K562 (cell line): ENCODE measurements at regions not wholly inside any gene's neighbourhood (a gene's known extent, or its start where the extent isn't known, plus 50 kb on each side); places are given as distances from the start of the nearest gene placed in this dataset.

Experiments
- CREBBP ChIP-seq: IDR thresholded peaks from one replicate; pipeline ENCODE4 v1.6.1; 2012; ENCODE audit warnings: low read depth, mild to moderate bottlenecking, control low read depth, inconsistent platforms, low read length
- XRCC4 ChIP-seq: IDR thresholded peaks from one replicate; pipeline ENCODE4 v1.6.1; 2011; ENCODE audit not compliant: insufficient read depth, insufficient read length; ENCODE audit errors: extremely low read depth
- TF ChIP-seq, protein P1 (sequence below): fragments of 450-650 bp; IDR thresholded peaks from 2 replicates; pipeline ENCODE4 v1.6.1; 2016; ENCODE audit warnings: antibody characterized with exemption
- TF ChIP-seq, protein P2 (sequence below): fragments of 250-450 bp; sonication (Bioruptor Pico); IDR thresholded peaks from 2 replicates; pipeline ENCODE4 v1.8.0; 2021; ENCODE audit warnings: mild to moderate bottlenecking, moderate library complexity
- TF ChIP-seq, protein P3 (sequence below): sonication (generic); formaldehyde crosslinking; IDR thresholded peaks from 2 replicates; pipeline ENCODE4 v1.9.0; 2022; ENCODE audit warnings: mild to moderate bottlenecking, missing genetic modification reagents

DNA sequence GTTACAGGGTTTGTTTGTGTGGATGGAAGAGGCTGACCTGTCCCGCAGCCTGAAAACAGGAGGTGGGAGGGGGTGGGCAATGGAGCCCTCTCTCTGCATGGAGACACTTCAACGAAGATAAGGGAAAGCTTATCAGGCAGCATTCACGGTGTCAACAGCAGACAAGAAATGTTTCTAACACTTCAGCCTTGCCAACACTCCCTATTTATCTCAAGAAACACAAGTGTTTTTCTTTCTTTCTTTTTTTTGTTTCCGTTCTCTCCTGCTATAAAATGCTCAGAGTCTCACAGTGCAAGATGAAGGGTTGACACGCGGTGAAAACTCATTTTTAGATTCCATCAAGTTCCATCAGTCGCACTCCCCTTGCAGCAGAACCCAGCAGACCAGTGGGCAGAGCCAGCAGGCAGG, 594.4 kb downstream of the MATN1 start:
- TF ChIP-seq, protein P1, sequence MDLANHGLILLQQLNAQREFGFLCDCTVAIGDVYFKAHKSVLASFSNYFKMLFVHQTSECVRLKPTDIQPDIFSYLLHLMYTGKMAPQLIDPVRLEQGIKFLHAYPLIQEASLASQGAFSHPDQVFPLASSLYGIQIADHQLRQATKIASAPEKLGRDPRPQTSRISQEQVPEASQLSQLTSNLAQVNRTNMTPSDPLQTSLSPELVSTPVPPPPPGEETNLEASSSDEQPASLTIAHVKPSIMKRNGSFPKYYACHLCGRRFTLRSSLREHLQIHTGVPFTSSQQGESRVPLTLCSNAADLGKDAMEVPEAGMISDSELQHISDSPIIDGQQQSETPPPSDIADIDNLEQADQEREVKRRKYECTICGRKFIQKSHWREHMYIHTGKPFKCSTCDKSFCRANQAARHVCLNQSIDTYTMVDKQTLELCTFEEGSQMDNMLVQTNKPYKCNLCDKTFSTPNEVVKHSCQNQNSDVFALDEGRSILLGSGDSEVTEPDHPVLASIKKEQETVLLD: no peak
- TF ChIP-seq, protein P2, sequence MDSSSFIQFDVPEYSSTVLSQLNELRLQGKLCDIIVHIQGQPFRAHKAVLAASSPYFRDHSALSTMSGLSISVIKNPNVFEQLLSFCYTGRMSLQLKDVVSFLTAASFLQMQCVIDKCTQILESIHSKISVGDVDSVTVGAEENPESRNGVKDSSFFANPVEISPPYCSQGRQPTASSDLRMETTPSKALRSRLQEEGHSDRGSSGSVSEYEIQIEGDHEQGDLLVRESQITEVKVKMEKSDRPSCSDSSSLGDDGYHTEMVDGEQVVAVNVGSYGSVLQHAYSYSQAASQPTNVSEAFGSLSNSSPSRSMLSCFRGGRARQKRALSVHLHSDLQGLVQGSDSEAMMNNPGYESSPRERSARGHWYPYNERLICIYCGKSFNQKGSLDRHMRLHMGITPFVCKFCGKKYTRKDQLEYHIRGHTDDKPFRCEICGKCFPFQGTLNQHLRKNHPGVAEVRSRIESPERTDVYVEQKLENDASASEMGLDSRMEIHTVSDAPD (CRISPR knock-in tag): no peak
- TF ChIP-seq, protein P3, sequence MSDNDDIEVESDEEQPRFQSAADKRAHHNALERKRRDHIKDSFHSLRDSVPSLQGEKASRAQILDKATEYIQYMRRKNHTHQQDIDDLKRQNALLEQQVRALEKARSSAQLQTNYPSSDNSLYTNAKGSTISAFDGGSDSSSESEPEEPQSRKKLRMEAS: no peak
- TF ChIP-seq CREBBP (no peak), XRCC4 (no peak)
